Medulla oblongata (tissue), 1 donor: ENCODE measurements at regions not wholly inside any gene's neighbourhood (a gene's known extent, or its start where the extent isn't known, plus 50 kb on each side); places are given as distances from the start of the nearest gene placed in this dataset.

Experiments used
- DNase-seq: peaks from one replicate; pipeline ENCODE4 v3.0.0-alpha.2; 2015; ENCODE audit errors: extremely low spot score

GRCh38 chr15:26477044-26477443, 295.8 kb downstream of the GABRB3 start:
- no peak for DNase-seq

GRCh38 chr15:26475554-26475953, 297.3 kb downstream of the GABRB3 start:
- no peak for DNase-seq

- no peak for DNase-seq
Measured at GRCh38 chr15:26472661-26473060, 300.2 kb downstream of the GABRB3 start.

GRCh38 chr15:26461847-26462608, 310.8 kb downstream of the GABRB3 start:
- no peak for DNase-seq

GRCh38 chr15:26460165-26460564, 312.7 kb downstream of the GABRB3 start:
- no peak for DNase-seq

- no peak for DNase-seq
Measured at GRCh38 chr15:26455828-26456227, 317.0 kb downstream of the GABRB3 start.

GRCh38 chr15:26453914-26454313, 319.0 kb downstream of the GABRB3 start:
- no peak for DNase-seq

GRCh38 chr15:26451995-26452394, 320.9 kb downstream of the GABRB3 start:
- no peak for DNase-seq

GRCh38 chr15:26449291-26449690, 323.6 kb downstream of the GABRB3 start:
- DNase-seq: no peak

- DNase-seq: no peak
Measured at GRCh38 chr15:26443321-26443720, 329.5 kb downstream of the GABRB3 start.

- DNase-seq: no peak
Measured at GRCh38 chr15:26442680-26443079, 330.2 kb downstream of the GABRB3 start.

- no peak for DNase-seq
Measured at GRCh38 chr15:26439681-26440080, 333.2 kb downstream of the GABRB3 start.

- no peak for DNase-seq
Measured at GRCh38 chr15:26438718-26439117, 334.1 kb downstream of the GABRB3 start.

- no peak for DNase-seq
Measured at GRCh38 chr15:26438316-26438715, 334.6 kb downstream of the GABRB3 start.

GRCh38 chr15:26433818-26434217, 339.0 kb downstream of the GABRB3 start:
- DNase-seq: no peak

- no peak for DNase-seq
Measured at GRCh38 chr15:26433060-26433459, 339.8 kb downstream of the GABRB3 start.

GRCh38 chr15:26421065-26421464, 351.8 kb downstream of the GABRB3 start:
- no peak for DNase-seq

GRCh38 chr15:26395624-26396023, 377.2 kb downstream of the GABRB3 start:
- no peak for DNase-seq

GRCh38 chr15:26394801-26395200, 378.1 kb downstream of the GABRB3 start:
- no peak for DNase-seq

GRCh38 chr15:26392956-26393355, 379.9 kb downstream of the GABRB3 start:
- no peak for DNase-seq

- no peak for DNase-seq
Measured at GRCh38 chr15:26391567-26392194, 381.2 kb downstream of the GABRB3 start.

GRCh38 chr15:26382444-26383072, 390.3 kb downstream of the GABRB3 start:
- DNase-seq: no peak

GRCh38 chr15:26378304-26378703, 394.6 kb downstream of the GABRB3 start:
- DNase-seq: no peak
